SU-DHL-6 (cell line): ENCODE measurements at regions not wholly inside any gene's neighbourhood (a gene's known extent, or its start where the extent isn't known, plus 50 kb on each side); places are given as distances from the start of the nearest gene placed in this dataset.

Experiments used
- CTCF ChIP-seq: fragments of 200-600 bp; sonication (generic); IDR thresholded peaks from one replicate; pipeline ENCODE4 v1.5.1; 2017; ENCODE audit warnings: antibody characterized with exemption, mild to moderate bottlenecking, low read length, moderate library complexity; ENCODE audit not compliant: insufficient read depth, poor library complexity, severe bottlenecking
- EZH2phosphoT487 ChIP-seq: fragments of 200-600 bp; sonication (generic), shearing (Covaris generic); conservative IDR thresholded peaks from 2 replicates; pipeline ENCODE4 v1.6.1; 2018; ENCODE audit warnings: mild to moderate bottlenecking, antibody characterized with exemption, low read length, moderate library complexity, mixed read lengths

GRCh38 chr14:34062353-34062973 is 111.6 kb upstream of the EGLN3 start:
- TF ChIP-seq CTCF = no peak
- no peak for TF ChIP-seq EZH2phosphoT487
